GM21528 (cell line): ENCODE measurements at regions not wholly inside any gene's neighbourhood (a gene's known extent, or its start where the extent isn't known, plus 50 kb on each side); places are given as distances from the start of the nearest gene placed in this dataset.
"Not testable (repeated sequence)": the region's sequence is repeated elsewhere in the genome, so short reads cannot be mapped to it uniquely, and the experiment has no call there.

Experiments used
- ATAC-seq: cut with Tn5 transposase; IDR thresholded peaks from one replicate; pipeline ENCODE4 v1.9.1; 2021; ENCODE audit warnings: mild to moderate bottlenecking, moderate library complexity; ENCODE audit not compliant: unreplicated experiment, low FRiP score

DNA sequence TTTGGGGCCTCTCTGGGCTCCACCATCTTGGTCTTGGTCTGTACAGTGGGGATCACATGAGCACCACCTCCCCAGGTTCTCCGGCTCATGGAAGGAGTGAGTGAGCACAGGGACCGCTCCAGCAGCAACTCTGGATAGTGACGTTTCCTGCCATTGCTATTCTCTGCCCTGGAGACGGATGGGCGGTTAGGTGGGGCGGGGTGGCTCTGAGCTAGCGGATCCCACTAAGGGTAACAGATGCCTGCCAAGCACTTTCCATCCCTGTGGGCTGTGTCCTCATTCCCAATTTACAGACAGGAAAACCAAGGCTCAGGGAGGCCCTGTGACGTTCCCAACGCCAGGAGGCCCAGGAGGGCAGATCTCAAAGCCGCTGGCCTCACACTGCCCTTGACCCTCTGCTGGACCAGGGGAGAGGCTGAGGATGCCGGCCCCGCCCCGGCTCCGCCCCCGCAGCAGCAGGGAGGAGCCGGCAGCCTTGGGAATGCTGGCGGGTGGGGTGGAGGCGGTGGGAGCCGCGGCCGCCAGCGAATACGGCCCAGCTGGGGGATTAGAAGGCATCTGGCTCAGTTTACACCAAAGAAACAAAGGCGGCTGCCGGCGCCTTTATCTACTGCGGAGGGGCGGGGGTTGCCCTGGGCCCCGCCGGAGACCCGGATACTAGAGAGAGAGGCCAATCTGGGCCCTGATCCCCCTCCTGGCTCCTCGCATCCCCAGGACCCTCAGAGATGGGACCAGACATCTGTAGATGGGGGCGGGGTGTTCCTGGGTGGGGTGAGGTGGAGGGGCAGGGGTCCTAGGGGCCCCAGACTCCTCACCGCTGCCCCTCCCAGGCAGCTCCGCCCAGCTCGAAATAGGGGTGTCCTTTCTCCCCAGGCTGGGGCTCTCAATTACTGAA is 122.3 kb upstream of the CIBAR2 start:
- ATAC-seq: no peak

DNA sequence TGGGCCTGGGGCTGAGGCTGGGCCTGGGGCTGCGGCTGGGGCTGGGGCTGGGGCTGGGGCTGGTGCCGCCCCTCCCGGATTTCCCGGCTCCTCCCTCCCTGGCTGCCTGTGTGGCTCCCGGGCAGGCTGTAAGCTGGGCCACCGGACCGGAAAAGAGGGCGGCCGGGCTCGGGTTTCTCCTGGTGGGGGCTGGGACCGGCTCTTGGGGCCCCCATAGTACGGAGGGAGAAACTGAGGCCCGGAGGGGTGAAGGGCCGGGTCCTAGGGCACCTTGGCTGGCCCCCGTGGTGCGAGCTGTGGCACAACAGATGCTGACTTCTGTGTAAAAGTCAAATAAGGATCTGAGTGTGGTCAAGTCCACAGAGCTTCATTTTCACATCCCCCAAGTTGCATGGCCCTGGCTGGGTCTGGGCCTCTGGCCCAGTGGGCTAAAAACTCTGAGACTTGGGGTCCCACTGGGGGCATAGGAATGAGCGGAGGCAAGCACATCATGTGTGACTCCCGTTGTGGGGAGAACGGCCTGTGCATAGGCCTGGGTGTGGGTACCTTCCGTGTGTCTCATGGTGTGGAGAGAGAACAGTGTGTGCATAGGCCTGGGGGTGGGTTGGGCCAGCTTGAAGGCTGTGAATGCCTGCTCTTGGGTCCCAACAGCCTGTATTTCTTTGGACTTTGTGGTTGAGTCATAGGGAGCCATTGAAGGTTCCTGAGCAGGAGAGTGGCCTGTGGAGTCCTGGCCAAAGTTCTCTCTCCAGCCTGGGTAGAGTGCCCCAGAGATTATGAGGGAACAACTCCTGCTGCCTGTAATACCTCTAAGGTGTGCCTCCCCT is 123.9 kb upstream of the CIBAR2 start:
- ATAC-seq: no peak

DNA sequence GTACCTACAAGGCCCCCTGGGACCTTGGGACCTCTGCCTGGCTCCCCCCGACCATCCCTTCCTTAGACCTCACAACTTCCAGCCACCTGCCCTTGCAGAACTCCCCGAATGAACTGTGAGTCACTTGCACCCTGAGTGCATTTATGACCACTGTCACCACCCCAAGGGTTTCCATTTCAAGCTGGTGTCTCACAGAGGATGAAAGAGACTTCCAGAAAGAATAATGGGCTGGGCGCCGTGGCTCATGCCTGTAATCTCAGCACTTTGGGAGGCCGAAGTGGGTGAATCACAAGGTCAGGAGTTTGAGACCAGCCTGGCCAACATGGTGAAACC is 124.5 kb upstream of the CIBAR2 start:
- no peak for ATAC-seq

DNA sequence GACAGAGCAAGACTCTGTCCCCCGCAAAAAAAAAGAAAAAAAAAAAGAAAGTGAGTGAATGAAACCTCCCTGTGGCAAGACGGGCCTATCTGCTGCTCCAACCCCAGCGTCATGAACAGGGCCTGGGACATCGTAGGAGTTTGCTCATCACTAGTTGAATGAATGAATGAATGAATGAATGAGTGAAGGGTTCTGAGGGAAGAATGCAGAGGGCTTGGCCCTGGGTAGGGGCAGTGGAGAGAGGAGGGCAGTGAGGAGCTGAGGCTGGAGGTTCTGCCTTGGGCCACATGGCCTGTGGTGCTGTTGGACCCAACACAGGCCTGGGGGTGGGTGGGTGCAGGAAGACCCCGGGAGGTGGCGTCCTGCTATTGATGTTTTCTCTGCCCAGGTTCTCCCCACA is 125.5 kb upstream of the CIBAR2 start:
- no peak for ATAC-seq

DNA sequence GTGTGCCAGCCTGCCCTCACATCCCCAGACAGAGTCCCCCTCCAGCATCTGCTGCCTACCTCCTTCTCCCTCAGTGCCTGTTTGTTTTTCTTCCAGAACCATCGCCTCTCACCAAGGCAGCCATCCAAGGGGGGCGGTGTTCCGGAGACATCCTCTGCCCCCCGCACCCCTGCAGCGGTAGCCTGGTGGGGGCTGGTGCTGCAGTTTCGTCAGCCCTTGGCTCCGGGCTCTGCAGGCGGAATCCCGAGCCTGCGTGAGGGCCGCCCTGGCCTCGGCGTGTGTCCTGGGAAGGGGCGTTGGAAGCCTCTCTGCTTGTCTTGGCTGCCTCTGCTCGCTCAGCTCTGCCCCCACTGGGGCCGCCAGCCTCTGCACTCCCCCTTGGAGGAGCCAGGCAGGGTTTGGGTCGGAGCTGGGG is 126.0 kb upstream of the CIBAR2 start:
- ATAC-seq: no peak

DNA sequence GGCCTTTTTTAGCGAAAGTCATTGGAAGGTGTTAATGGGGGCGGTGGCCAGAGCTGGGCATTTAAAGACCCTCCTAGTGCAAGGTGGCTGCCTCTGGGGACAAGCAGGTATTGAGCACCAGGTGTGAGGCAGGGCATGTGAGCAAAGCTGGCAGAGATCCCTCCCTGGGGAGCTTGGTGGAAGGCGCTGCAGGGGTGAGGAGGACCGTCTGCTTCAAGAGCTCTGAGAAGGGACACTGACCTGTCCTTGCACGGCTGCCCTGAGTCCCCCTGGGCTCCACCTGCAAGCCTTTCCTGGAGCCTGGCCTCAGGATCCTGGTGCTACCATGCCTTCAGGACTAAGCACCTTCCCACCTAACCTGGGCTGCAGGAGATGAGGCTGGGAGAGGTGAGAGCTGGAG is 127.0 kb upstream of the CIBAR2 start:
- no peak for ATAC-seq

DNA sequence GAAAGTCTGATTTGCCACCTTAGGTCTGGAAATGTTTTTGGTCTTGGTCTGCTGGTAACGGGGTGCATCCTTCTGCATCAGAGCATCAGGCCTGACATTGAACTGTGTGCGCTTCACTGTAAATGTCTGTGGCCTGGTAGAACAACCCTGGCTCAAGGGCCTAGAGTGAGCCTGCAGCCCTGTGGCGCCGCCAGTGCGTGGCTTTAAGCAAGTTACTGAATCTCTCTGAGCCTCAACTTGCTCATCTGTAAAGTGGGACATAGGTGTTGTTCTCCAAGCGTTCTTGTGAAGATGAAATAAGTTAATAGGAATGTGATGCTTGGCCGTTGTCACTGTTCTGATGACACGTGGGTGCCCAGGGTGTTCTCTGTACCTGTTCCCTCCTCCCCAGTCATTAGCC is 127.6 kb upstream of the CIBAR2 start:
- ATAC-seq: no peak

DNA sequence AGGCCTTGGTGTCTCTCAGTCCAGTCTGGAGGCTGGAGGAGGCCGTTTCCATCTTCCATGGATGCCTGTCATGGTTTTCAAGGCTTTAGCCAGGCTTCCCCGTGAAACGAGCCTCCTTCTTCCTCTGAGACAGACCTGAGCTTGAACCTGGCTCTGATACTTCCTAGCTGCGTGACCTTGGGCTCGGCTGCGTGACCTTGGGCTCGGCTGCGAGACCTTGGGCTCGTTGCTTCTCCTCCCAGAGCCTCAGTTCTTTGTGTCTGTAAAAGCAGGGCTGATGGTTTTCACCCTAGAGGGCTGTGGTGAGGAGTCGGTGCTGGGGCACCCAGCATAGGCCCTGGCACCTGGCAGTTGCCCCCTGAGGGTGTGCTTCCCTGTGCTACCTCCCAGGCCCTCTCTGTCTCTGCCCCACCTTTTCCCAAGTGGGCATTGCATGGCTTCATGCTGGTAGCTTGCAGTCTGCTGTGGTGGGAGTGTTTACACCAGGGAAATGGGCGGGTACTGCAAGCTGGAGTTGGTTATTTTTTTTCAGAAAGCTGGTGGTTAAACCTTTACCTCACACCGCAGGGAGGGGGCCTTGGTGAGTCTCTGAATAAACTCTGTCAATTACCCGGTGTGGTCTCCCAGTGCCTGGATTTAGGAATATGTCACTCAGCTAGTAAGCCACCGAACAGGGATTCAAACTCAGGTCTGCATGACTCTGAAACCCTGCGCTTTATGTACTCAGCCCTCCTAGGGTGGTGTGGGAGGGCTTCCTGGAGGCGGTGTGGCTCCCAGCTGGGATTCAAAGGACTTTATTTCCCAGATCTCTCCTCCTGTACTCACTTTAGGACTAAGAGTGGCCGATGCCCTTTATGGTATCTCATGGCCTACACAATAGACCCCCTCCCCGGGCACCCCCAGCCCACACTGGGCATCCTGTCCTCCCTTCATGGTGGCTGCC is 129.0 kb upstream of the CIBAR2 start:
- no peak for ATAC-seq

DNA sequence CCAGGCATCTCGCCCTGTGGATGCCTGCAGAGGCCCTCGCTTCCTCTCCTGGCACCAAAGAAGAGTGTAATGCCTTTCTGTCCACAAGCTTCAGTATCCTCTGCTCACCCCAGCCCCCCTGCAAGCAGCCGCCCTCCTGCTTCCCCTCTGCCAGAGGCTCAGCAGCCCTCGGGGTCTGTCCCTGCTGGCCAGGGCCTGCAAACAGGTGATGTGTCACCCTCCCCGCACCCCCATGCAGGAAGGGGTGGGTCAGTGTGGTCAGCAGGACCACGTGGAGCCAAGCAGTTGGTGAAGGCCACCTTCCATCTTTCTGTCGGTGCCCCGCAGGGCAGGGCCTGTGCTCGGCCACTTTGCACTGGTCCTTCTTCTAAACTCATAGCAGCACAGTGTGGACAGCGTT is 129.9 kb upstream of the CIBAR2 start:
- ATAC-seq: no peak

DNA sequence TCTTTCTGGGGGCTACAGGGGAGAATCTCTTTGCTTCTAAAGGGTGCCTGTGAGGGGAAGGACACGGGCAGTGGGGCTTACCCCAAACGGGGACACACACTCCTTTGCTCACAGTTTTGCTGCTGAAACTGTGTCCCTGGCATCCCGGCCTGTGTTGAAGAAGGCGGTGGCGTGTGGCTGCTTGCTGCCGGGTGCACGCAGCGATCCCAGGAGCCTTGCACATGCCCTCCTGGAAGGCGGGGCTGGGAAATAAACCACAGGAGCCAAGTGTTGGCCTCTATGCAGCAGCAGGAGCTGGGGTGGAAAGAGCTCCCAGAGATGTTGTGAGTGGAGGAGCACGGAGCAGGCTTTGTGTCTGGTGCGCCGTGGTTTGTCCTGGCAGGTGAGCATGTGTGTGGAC is 131.0 kb upstream of the CIBAR2 start:
- ATAC-seq: no peak

DNA sequence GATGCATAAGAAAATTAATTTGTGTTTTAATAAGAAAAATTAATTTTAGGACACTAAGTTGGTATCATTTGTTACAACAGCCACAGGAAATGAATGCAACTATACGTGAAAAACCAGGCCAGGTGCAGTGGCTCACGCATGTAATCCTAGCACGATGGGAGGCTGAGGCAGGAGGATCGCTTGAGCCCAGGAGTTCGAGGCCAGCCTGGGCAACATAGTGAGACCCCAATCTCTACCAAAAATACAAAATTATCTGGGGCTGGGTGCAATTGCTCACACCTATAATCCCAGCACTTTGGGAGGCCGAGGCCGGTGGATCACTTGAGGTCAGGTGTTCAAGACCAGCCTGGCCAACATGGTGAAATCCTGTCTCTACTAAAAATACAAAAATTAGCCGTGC is 132.2 kb upstream of the CIBAR2 start:
- ATAC-seq: not testable (repeated sequence)

DNA sequence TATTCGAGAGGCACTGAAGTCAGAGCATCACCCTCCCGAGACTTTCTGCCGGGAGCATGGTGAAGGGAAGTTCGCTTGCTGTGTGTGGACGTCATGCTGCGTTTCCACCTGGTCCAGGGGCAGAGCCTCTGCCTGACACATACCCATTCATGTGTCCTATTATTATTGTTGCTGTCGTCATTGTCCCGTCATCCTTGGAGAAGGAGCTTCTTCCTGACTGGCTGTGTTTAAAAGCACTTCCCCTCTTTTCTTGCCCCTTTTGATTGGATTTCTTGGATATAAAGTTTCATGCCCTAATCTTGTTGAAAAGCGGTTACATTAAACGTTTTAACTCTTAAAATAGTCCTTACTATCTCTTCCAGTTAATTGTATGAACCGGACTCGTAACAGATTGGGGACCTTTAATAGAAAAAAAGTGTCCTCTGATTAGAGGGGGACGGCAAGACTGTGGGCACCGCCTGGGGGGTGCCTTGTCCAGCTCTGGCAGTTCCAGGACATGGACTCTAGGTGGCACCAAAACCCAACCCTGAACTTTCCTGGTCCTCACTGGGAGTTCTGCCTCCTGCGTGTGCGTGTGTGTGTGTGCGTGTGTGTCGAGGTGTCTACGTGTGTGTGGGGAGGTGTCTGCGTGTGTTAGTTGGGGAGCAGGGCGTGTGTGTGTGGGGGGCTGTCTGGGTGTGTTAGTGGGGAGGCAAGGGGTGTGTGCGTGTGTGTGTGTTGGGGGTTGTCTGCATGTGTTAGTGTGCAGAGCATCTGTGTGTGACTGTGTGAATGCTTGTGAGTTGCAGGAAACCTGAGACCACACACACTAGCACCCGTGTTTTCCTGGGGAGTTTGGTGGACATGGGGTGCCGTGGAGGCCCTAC is 133.3 kb upstream of the CIBAR2 start:
- ATAC-seq: no peak

DNA sequence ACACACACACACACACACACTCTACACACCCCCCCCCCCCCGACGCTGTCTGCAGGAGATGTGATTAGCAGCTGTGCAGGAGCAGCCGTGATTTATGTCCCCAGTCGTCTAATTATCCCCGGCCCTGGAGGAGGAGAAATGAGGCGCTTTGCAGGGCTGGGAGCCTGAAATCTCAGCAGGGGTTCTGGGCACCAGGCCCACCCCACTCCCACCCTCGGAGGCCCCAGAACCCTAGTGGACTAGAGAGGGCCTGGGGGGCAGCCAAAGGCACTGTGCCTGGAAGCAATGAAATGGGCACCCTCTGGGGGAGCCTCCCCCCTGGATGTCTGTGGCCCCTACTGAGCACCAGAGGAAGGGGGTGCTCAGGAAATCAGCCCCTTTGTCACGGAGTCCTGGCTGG is 134.2 kb upstream of the CIBAR2 start:
- ATAC-seq: no peak

DNA sequence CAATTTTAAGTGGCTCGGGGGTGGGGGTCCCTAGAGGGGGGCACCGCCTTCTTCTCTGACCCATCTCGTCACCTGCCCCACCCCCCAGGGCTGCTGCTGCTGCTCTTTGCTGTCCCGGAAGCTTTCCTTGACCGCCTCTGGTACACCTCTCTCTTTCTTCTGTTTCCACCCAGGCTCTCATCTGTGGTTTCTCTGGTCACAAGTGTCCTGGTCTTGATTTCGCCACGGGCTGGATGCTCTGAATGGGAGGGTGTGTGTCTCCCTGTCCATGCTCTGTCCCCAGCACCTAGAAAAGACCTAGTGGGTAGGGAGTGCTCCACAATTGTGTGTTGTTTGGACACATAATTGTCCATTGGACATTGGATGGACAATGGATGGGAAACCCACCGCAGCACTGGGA is 134.7 kb upstream of the CIBAR2 start:
- no peak for ATAC-seq

DNA sequence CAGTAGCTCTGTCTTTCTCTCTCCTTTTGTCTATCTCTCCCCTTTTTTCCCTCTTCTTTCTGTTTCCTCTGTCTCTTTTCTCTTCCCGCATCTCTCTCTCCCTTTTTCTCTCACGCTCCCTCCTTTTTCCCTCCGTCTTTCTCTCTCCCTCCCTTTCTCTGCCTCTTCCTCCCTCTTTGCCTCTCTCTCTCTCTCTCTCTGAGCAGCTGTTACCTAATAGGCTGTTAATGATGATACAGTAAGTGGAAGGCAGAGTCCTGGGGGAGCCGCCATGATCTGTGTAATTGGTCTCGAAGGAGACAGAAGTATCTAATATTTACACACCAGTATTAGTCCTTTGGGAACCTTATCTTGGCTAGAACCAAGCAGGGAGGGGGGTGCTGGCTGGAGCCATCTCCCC is 136.1 kb upstream of the CIBAR2 start:
- ATAC-seq: no peak

DNA sequence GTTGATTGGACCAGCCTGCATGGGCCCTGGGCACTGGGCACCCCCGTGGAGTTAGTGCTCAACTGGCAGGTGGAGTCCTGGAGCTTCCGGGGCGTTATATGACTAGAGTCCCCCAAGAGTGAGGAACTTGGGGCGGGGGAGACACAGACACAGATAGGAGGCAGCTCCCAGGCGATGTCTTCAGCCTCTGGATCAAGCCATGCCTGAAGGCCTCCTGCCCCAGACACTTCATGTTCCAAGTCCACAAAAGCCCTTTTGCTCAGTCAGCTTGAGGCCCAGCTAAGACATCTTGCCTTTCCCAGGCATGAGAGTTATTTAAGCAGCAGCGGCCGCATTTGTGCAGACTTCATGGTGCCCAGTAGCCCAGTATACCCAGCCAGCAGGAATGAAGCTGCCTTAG is 136.6 kb upstream of the CIBAR2 start:
- ATAC-seq: no peak

DNA sequence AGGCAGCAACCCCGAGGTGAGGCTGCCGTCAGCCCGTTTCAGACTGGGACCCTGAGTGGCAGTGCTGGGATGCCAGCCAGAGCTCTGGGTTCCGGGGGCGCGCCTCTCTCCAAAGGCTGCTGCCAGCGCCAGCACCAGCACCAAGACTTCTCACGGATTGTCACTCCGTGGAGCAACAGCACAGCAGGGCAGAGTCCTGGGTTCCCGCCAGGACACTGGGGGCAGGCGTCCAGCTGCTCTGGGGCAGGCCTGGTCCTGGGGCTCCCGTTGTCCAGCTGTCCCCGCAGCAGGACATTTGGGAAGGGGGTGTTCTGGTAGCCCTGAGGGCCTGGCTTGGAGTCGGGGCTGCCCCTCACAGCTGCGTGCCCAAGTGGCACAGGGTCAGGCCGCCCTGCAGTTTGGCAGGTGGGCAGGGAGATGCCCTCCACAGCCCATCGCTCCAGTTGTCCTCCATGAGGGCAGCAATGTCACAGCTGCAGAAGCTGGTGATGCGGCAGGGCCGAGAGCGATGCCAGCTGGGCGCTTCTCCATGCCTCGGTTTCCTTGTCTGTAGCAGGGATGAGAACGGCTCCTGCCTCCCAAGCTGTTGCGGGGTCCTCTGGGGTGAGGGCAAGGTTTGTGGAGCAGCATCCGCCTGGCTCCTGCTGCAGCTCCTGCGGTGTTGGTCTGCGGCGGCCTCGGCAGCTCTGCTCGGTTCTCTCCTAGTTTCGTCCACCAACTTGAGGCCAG is 137.3 kb upstream of the CIBAR2 start:
- ATAC-seq: no peak

DNA sequence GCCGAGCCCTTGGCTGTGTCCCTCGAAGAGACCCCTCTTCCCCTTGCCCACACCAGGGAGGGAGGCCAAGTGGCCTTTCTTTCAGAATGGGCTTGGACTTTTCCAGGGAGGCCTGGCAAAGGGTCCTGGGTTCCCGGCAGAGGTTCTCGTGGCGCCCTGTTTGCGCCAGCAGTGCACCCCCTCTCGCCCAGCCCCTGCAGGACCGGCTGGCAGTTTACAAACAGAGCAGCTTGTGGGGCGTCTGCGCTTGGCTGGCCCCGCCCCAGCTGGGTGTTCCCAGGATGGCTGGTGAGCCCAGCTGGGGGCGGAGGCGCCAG is 137.8 kb upstream of the CIBAR2 start:
- no peak for ATAC-seq

DNA sequence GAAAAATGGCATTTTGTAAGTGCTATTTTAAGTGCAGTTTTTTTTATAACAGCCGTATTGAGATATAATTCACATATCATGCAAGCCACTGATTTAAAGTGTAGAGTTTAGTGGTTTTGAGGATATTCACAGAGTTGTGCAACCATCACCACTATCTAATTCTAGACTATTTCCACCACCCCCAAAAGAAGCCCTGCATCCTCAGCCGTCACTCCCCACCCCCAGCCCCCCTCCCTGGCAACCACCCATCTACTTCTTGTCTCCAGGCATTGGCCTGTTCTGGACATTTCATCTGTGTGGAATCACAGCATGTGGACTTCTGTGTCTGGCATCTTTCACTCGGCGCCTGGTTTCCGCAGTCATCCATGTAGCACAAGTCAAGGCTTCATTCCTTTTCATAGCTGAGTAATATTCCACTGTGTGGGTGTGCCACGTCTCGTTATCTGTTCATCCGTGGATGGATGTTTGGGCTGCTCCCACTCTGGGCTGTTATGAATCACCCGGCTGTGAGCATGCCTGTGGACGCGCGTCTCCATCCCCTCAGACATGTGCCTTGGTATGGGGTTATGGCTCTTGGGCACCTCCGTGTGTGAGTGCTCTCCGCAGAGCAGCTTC is 138.4 kb upstream of the CIBAR2 start:
- ATAC-seq: no peak
